ENCODE measurements at regions not wholly inside any gene's neighbourhood (a gene's known extent, or its start where the extent isn't known, plus 50 kb on each side); places are given as distances from the start of the nearest gene placed in this dataset.
"Not testable (repeated sequence)": the region's sequence is repeated elsewhere in the genome, so short reads cannot be mapped to it uniquely, and the experiment has no call there.

DNA sequence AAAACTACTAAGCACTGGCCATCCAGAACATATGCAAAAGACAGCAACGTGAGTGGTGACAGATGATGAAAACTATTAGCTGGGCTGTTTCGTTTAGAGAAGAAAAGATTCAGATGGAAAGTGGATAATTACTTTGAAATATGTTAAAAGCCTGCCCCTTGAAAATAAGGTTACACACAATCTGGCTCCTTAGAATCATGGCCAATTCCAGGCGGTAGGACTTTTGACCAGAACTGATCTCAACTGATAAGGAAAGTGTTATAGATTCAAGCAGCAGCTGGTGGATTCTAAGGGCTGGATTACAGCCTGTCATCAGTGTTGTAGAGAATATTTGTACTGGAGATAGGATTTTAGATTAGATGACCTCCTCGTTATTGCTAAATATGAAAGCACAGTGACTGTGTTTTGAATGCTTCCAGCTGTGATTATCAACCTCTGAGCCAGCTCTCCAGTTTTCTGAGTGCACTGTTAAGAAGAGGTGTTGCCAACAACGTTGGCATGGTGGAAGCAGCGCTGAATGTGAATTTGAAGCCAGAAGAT lies 75.1 kb downstream of the KBTBD2 start:
- DNase-seq = not testable (repeated sequence)

DNA sequence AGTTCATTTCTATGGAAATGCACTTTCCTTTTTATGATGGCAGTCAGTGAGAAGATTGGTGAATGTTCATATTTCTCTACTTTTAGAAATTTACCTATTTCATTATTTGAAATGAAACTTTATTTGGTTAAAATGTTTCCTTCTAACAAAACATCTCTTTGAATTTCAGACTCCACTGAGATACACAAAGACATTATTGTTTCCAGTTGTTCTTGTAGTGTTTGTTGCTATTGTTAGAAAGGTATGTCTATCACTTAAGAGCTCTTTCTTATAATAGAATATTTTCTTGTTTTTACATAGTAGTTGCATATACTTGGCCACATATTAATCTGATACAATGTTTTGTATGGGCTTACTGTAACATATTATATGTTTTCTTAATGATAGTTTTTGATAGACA lies 76.8 kb downstream of the KBTBD2 start:
- not testable (repeated sequence) for DNase-seq

DNA sequence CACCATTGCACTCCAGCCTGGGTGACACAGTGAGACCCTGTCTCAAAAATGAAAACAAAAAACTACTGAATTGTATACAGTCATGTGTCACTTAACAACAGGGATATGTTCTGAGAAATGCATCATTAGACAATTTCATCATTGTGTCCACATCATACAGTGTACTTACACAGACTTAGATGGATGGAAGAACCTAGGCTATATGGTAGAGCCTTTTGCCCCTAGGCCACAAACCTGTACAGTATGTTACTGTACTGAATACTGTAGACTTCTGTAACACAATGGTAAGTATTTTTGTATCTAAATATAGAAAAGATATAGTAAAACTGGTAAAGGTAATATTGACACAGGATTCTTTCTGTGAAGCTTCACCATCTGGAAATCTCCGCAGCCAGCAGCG lies 81.7 kb downstream of the KBTBD2 start:
- DNase-seq = no peak

DNA sequence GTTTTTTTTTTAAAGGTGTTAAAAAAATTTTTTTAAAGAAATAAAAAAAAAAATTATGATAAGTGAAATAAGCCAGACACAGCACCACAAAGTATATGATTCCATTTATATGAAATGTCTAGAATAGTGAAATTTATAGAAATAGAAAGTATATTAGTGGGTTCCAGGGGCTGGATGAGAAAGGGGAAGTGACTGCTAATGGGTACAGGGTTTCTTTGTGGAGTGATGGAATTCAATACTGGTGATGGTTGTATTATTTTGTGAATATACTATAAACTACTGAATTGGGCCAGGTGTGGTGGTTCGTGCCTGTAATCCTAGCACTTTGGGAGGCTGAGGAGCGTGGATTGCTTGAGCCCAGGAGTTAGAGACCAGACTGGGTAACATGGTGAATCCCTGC lies 82.2 kb downstream of the KBTBD2 start:
- DNase-seq = no peak

DNA sequence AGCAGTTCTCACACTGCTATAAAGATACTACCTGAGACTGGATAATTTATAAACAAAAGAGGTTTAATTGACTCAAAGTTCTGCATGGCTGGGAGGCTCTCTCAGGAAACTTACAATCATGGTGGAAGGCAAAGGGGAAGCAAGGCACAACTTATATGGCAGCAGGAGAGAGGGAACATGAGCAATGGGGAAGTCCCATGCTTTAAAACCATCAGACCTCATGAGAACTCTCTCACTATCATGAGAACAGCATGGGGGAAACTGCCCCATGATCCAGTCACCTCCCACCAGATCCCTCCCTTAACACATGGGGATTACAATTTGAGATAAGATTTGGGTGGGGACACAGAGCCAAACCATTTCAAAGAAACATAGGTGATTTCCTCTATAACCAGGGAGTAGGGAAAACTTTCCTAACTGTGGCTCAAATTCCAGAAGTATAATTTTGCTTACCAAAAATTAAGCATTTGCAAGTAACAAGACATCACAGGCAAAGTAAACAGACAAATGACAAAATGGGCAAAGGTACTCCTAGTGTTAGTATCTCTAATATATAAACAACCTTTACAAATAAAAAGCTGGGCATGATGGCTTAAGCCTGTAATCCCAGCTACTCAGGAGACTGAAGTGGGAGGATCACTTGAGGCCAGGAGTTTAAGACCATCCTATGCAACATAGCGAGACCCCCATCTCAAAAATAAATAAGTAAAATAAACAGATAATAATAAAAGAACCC lies 88.0 kb downstream of the KBTBD2 start:
- no peak for DNase-seq

DNA sequence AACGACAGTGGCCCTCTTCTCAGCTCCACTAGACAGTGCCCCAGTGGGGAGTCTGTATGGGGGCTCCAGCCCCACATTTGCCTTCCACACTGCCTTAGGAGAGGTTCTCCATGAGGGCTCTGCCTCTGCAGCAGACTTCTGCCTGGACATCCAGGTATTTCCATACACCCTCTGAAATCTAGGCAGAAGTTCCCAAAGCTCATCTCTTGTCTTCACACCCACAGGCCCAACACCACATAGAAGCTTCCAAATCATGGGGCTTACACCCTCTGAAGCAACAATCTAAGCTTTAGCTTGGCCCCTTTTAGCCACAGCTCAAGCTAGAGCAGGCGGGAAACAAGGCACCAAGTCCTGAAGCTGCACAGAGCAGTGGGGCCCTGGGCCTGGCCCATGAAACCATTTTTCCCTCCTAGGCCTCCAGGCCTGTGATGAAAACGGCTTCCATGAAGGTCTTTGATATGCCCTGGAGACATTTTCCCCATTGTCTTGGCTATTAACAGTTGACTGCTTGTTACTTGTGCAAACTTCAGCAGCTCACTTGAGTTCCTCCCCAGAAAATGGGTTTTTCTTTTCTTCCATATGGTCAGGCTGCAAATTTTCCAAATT lies 89.2 kb downstream of the KBTBD2 start:
- no peak for DNase-seq

DNA sequence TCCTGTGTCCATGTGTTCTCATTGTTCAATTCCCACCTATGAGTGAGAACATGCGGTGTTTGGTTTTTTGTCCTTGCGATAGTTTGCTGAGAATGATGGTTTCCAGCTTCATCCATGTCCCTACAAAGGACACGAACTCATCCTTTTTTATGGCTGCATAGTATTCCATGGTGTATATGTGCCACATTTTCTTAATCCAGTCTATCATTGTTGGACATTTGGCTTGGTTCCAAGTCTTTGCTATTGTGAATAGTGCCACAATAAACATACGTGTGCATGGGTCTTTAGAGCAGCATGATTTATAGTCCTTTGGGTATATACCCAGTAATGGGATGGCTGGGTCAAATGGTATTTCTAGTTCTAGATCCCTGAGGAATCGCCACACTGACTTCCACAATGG lies 98.5 kb downstream of the KBTBD2 start:
- DNase-seq = not testable (repeated sequence)

DNA sequence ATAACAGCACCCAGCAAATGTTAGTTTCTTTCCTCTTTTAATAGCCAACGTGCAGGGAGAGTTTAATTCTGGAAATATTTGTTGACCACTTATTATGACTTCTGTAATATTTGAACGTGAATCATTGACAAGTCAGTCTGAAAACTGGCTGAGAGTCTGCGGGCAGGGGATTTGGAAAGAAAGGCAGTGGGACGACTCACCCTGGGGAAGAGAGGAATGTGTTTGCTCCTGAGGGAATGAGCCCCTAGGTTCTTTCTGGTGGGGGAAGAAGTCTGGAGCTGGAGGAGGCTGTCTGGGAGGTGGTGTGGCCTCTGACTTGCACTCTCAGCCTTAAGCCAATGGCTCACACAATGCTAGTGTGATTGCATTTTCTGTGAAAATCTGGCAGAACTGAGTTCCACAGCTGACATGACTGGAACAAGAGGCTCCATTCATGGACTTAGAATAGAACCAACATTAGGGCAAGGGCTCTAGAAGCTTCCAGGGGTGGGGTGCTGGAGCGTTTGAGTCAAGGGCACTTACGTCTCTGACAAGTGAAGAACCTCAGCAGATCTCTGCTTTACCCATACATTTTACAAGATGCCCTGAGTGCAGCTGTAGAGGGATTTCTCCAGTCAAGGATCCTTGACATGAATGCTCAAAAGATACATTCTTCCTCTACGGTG lies 100.7 kb downstream of the KBTBD2 start:
- not testable (repeated sequence) for DNase-seq

DNA sequence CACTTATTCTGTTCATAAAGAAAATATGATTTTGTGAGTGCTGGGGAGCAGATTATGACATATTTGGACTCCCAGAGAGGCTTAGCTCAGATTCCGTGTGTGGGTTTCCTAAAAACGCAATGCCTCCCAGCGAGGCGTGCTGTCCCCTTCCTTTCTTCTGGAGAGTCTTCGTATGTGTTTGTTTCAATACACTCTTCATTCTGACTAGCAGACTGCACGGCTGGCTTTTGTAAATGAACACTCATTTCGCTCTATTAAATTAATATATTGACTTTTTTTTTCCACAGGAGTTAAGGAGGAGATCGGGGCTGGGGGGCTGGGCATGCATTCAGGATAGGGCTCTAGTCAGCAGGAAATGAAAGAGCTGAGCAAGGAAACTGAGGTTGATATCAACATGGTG lies 102.3 kb downstream of the KBTBD2 start:
- not testable (repeated sequence) for DNase-seq

DNA sequence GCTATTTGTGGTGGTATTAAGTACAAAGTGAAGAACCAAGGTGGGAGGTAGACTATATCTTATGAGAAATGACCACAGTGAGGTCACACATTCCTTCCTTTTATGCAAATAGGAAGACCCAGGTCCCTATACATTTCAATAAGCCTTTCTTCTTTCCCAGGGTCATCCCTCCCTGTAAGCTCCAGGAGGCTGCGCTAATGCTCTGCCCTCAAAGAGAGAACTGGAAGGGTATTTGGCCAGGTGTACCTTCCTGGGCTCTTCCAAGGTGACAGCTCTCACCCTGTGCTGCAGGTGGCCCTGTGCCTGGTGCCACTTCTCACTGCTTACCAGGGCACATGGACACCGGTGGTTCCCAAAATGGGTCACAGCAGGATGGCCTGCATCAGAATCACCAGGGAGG lies 103.4 kb downstream of the KBTBD2 start:
- DNase-seq = not testable (repeated sequence)

DNA sequence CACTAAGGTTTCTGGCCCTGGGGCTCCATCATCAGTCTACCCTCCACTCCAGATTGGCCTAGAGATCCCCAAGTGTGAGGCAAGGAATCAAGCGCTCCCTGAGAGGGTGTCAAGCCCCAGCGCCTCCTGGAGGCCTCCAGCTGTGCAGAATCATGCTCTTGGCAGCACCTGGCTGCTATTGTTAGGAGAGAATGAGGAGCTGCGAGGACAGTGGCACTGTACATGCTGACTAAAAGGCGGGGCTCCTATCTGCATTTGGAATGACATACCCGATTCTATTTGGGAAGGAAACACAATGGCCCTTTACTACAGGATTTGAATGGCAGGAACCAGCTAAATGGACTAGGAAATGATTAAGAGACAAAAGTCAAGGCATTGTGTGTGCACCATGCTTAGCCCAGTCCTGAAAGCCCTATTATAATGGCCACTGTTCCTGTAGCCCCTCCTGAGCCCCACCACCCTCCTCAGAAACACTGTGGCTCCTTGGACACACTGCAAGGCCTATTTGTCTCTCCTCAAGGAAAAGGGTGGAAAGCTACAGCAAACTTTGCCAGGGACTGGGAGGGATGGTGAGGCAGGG lies 106.1 kb downstream of the KBTBD2 start:
- not testable (repeated sequence) for DNase-seq

DNA sequence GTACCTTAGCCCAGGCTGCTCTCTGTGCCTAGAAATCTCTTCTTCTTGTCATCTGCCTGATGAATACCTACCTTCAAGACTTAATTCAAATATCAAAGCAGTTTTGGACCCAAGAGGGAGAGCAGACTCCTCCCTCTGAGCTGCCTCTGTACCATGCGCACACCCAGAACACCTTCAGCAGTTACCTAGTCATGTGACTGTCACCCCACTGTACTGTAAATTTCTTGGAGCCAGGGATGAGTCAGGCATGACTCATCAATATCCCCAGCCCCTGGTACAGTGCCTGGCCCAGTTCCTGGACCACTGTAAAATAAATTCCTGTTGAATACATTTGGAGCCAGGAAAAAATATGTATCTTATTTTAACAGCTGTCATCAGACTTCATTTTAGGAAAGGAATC lies 111.7 kb downstream of the KBTBD2 start:
- DNase-seq = not testable (repeated sequence)

DNA sequence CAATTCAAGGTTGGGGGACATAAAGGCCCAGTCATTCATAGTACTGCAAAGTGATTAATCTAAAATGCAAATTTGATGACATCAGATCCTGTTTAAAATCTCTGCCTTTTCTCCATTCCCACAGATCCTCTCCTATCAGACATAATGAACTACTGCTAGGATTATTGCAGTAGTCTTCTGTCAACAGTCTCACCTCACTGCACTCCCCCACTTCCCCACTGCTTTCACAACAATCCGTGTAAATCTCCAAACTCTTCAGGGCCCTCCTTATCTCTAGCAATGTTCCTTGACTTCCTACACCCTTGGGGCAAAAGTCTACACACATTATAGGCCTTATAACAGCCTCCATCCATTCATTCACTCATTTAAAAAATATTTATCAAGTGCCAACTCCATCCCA lies 112.4 kb downstream of the KBTBD2 start:
- DNase-seq = no peak

DNA sequence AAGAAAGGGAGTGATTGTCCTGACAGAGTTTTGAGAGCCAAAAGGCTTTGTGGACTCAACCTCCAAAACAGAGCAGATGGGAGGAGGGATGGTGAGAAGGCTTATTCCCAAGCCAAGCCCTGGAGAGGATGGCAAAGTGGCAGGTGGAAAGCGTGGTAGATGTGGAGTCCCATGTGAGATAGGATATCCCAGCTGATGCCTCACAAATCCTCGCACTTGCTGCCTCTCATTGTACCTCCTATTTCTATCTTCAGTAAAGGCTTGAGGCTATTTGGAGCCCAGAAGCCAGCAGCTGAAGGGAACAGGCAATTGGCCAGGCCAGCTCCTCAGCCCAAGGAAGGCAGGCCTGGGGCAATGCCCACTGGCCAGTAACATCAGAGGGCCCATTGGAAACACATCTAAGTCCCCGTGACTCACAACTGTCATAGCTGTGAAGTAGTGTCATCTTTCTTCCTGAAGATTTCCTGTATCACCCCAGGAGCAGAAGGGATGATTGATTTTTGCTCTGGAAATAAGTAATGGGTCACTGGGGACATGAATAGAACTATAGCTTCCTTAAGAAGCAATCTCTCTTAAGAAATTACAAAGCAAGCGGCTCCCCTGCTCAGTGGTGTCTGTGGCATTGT lies 114.4 kb downstream of the KBTBD2 start:
- DNase-seq = not testable (repeated sequence)

DNA sequence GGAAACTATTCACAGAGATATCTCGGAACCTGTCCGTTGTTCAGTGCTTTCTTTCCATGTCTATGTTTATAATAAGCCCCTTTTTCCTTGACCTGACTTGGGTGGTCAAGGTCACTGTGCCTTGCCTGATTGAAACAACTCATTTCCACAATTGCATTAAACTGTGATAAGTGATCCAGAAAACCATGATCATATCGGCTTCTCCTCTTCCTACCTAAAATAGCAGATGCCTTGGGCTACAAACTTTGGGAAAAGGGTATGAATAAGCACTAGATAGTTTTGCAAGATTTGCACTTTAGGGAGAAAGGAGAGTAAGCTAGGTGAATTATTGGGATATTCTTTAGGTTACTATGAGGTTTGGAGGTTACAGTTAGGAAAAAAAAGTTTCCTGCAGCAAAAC lies 115.2 kb downstream of the KBTBD2 start:
- not testable (repeated sequence) for DNase-seq

DNA sequence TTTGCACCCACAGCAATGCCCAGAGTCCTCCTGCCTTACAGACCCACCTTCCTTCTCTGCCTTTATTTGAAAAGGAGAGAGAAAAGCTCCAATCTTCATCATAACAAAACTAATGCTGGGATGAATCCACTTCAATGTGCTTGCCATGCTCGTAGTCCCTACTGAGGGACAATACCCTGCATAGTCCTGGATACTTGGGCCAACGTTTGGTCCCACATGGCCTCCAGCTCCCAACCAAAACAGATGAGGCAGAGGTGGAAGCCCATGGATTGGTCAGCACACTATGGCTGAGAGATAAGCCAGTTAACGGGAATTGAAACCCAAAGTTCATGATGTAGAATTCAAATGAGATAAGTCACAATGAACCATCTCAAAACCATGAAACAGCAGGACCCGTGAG lies 115.8 kb downstream of the KBTBD2 start:
- not testable (repeated sequence) for DNase-seq

DNA sequence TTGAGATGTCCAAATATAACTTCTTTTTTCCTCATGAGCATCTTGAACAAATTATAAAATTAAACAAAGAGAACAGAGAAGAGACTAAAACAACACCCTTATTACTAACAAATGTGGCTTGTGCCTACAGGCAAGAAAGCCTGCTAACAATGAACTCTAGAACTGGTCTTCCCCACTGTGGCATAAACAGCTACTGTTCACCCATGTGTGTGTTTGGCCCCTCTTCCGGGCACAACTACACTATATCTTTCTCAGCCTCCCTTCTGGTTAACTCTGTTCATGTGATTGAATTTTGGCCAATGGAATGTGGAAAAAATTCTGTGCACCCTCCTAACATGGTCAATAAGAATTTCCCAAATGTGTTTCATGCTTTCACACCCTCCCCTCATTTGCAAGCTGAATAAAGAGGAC lies 117.0 kb downstream of the KBTBD2 start:
- DNase-seq = no peak

DNA sequence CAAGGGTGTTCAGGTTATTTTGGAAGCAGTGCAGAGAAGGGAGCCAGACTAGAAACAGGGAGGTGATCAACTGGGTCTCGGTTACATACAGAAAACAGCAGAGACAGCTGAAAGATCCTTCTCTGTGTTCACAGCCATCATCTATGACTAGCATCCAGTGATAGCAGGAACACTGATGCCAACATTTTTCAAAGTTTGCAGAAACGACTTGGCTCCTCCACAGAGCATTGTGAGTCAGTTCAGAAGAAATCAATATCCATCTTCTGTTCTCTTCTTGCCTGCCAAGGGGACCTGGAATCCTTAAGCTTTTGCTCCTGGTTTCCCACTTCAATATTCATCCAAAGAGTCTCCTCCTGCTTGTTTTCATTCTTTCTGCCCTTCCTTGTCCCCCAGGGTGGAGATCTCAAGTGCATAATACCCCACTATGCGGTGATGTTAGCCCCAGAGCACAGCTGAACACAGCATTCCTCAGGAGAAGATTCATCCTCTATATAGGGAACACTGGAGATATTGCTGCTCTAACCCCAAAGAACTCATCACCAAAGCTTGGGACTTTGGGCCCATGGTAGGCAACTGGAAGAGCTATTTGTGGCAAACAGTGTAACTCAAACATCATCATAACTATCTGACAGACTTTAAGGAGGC lies 122.6 kb downstream of the KBTBD2 start:
- DNase-seq = not testable (repeated sequence)

DNA sequence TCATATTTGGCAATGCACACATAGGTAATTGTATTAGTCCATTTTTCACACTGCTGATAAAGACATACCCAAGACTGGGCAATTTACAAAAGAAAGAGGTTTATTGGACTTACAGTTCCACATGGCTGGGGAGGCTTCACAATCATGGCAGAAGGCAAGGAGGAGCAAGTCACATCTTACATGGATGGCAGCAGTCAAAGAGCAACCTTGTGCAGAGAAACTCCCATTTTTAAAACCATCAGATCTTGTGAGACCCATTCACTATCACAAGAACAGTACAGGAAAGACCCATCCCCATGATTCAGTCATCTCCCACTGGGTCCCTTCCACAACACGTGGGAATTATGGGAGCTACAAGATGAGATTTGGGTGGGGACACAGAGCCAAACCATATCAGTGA lies 123.2 kb downstream of the KBTBD2 start:
- DNase-seq = not testable (repeated sequence)

DNA sequence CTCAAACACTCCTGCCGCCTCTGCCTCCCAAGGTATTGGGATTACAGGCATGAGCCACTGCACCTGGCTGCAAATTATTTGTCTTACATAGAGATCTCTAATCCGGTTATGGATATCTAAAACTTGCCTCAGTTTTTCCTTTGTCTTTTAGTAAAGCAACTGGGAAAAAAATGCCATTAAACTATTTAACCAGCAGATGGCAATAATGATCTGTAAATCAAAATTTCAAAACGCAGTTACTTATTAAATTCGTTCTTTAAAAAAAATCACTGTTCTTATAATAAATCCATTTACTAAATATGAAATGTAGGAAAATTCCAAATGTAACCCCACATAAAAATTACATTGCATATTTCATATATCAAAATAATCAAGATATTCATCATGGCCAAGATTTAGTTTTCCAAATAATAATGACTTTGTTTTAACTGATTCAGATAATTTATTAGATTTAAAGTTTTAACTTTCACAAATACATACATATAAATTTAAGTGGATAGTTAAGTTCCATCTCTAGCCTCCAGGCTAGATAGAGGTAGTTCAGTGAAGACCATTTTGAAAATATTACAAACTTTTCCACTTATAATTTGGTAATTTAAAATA lies 125.8 kb downstream of the KBTBD2 start:
- not testable (repeated sequence) for DNase-seq

DNA sequence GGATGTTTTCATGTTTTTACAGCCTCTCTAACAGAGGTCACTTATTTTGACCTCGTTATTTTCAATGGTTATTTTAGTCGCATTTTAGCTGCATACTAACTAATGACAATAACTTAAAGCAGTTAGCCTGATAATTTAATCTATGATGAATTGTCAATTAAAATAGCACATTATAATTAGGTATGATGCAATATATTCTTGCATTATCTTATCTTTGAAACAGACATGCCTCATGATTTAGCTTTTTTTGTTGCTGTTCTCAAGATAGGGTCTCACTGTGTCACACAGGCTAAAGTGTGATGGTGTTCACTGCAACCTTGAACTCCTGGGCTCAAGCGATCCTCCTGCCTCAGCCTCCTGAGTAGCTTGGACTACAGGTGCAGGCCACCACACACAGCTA lies 126.4 kb downstream of the KBTBD2 start:
- no peak for DNase-seq

DNA sequence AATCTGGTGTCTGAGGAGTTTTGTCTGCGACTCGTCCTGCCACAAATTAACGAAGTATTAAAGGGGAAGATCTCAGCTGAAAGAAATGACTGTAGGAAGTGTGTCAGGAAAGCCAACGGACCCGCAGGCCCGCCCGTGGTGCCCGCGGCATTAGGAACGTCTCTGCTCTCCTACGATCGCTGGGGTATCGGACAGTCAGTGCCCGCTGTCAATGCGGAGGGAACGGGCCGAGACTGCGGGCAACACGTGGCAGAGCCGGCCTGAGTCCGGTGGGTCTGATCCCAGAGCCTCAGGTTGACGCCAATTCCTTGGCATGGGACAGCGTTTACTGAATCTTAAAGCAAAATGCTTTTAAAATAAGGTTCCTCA lies 128.7 kb downstream of the KBTBD2 start:
- DNase-seq = no peak

All from activated CD4-positive, alpha-beta T cell treated with anti-CD3 and anti-CD28 coated beads for 4 hours (primary cell).